H1 (cell line): ENCODE measurements at regions not wholly inside any gene's neighbourhood (a gene's known extent, or its start where the extent isn't known, plus 50 kb on each side); places are given as distances from the start of the nearest gene placed in this dataset.

Source experiments
- CTCF ChIA-PET: fragments of 300-600 bp; sonication (Branson Sonifier 250); formaldehyde crosslinking; loops from one replicate; lab custom pipeline; 2021; ENCODE audit not compliant: partially characterized antibody; lab: Charles Lee
- POLR2A ChIA-PET: fragments of 300-600 bp; sonication (Branson Sonifier 250); formaldehyde crosslinking; loops from one replicate; lab custom pipeline; 2021; ENCODE audit warnings: inconsistent platforms; ENCODE audit not compliant: partially characterized antibody; lab: Charles Lee
- DNase-seq, 2 experiments: peaks; one replicate each; pipeline versions ENCODE4 v3.0.0 to v3.0.0-alpha.2; 2010 to 2022; ENCODE audit warnings: low spot score in 2 of 2, low read depth in 1 of 2, mixed read lengths in 1 of 2
- FAIRE-seq: peaks from 2 replicates; lab custom pipeline; 2011; peaks lifted over from hg19 to GRCh38; lab: Jason Lieb, UNC
- H2AFZ ChIP-seq: 2 replicates; pipeline ENCODE4 v1.8.1; 2012; ENCODE audit warnings: low read length, inconsistent platforms
- H2AK5ac ChIP-seq: 2 replicates; pipeline ENCODE4 v1.6.1; 2013; ENCODE audit warnings: low read depth, low read length
- H2BK120ac ChIP-seq: replicated peaks from 2 replicates; pipeline ENCODE3; 2013; ENCODE audit warnings: low read depth, low read length, inconsistent platforms
- H2BK12ac ChIP-seq: 2 replicates; pipeline ENCODE4 v1.6.1; 2013; ENCODE audit warnings: low read depth, low read length
- H2BK15ac ChIP-seq: 2 replicates; pipeline ENCODE4 v1.6.1; 2013; ENCODE audit warnings: low read length
- H2BK20ac ChIP-seq: 2 replicates; pipeline ENCODE4 v1.6.1; 2013; ENCODE audit warnings: low read length
- H2BK5ac ChIP-seq: 2 replicates; pipeline ENCODE4 v1.6.1; 2013; ENCODE audit warnings: low read depth, low read length
- H3K14ac ChIP-seq: 2 replicates; pipeline ENCODE4 v1.6.1; 2013; ENCODE audit warnings: inconsistent platforms; ENCODE audit not compliant: insufficient read length
- H3K18ac ChIP-seq: 2 replicates; pipeline ENCODE4 v1.6.1; 2013; ENCODE audit warnings: low read length; ENCODE audit errors: extremely low read depth
- H3K23ac ChIP-seq: 2 replicates; pipeline ENCODE4 v1.6.1; 2013; ENCODE audit warnings: inconsistent platforms; ENCODE audit not compliant: insufficient read length
- H3K23me2 ChIP-seq: 2 replicates; pipeline ENCODE4 v1.6.1; 2013; ENCODE audit warnings: low read depth, low read length
- H3K27ac ChIP-seq: 2 replicates; pipeline ENCODE4 v1.6.1; 2011; ENCODE audit warnings: low read depth, low read length, inconsistent platforms
- H3K27me3 ChIP-seq, 4 experiments: replicated peaks in 1 of 4; 1 replicate in 1 of 4; 2 replicates in 3 of 4; pipeline versions ENCODE4 v1.6.1 to v1.8.1; 2011 to 2013; ENCODE audit warnings: low read length in 3 of 4, mild to moderate bottlenecking in 3 of 4, inconsistent platforms in 2 of 4, mixed read lengths in 2 of 4, moderate library complexity in 1 of 4; ENCODE audit not compliant: control insufficient read depth in 3 of 4, insufficient read depth in 3 of 4; ENCODE audit errors: extremely low read depth in 1 of 4
- H3K36me3 ChIP-seq, 4 experiments: 2 replicates each; pipeline versions ENCODE4 v1.6.1 to v1.8.1; 2011 to 2013; ENCODE audit warnings: mild to moderate bottlenecking in 4 of 4, low read length in 3 of 4, moderate library complexity in 2 of 4, control low read depth in 1 of 4, inconsistent platforms in 1 of 4; ENCODE audit not compliant: insufficient read depth in 4 of 4, control insufficient read depth in 2 of 4
- H3K4ac ChIP-seq: replicated peaks from 2 replicates; pipeline ENCODE3; 2013; ENCODE audit warnings: low read length, low read depth, mixed read lengths, inconsistent platforms; ENCODE audit not compliant: insufficient read length
- H3K4me1 ChIP-seq, 4 experiments: replicated peaks in 1 of 4; 1 replicate in 1 of 4; 2 replicates in 3 of 4; pipeline versions ENCODE4 v1.6.1 to v1.8.1; 2011 to 2013; ENCODE audit warnings: low read length in 3 of 4, inconsistent platforms in 2 of 4, mixed read lengths in 1 of 4; ENCODE audit not compliant: insufficient read depth in 4 of 4, control insufficient read depth in 3 of 4
- H3K4me2 ChIP-seq, 2 experiments: 2 replicates each; pipeline versions ENCODE4 v1.6.1 to v1.8.1; 2011 to 2013; ENCODE audit warnings: low read depth in 2 of 2, low read length in 2 of 2, control low read depth in 1 of 2, inconsistent platforms in 1 of 2, mild to moderate bottlenecking in 1 of 2; ENCODE audit not compliant: insufficient read depth in 1 of 2
- H3K4me3 ChIP-seq, 4 experiments: fragments of 200-600, 300-600 bp in 1 of 4; sonication (generic), shearing (Covaris generic), sonication (Bioruptor Twin) in 1 of 4; 2 replicates each; pipeline versions ENCODE4 v1.5.1 to v1.8.1; 2011 to 2016; ENCODE audit warnings: low read length in 4 of 4, low read depth in 3 of 4, control low read depth in 2 of 4, inconsistent platforms in 2 of 4, mild to moderate bottlenecking in 2 of 4, mixed read lengths in 1 of 4, moderate library complexity in 1 of 4; ENCODE audit not compliant: insufficient read depth in 2 of 4; ENCODE audit errors: extremely low read depth in 1 of 4
- H3K56ac ChIP-seq: replicated peaks from 2 replicates; pipeline ENCODE3; 2013; ENCODE audit warnings: low read depth, mild to moderate bottlenecking, mixed read lengths, low read length, inconsistent platforms; ENCODE audit not compliant: insufficient read length
- H3K79me1 ChIP-seq: 2 replicates; pipeline ENCODE4 v1.6.1; 2013; ENCODE audit warnings: low read depth, low read length, control low read depth
- H3K79me2 ChIP-seq, 2 experiments: 2 replicates each; pipeline versions ENCODE4 v1.6.1 to v1.8.1; 2012 to 2013; ENCODE audit warnings: low read length in 2 of 2, mild to moderate bottlenecking in 2 of 2, inconsistent platforms in 1 of 2; ENCODE audit not compliant: insufficient read depth in 2 of 2, control insufficient read depth in 1 of 2
- H3K9ac ChIP-seq, 4 experiments: replicated peaks in 1 of 4; 1 replicate in 1 of 4; 2 replicates in 3 of 4; pipeline versions ENCODE4 v1.6.1 to v1.8.1; 2011 to 2013; ENCODE audit warnings: low read depth in 3 of 4, low read length in 3 of 4, control low read depth in 2 of 4, mild to moderate bottlenecking in 2 of 4, moderate library complexity in 2 of 4, inconsistent platforms in 1 of 4; ENCODE audit errors: extremely low read depth in 1 of 4
- H3K9me3 ChIP-seq, 2 experiments: 2 replicates each; pipeline versions ENCODE4 v1.6.1 to v1.8.1; 2012 to 2013; ENCODE audit warnings: mild to moderate bottlenecking in 2 of 2, moderate library complexity in 2 of 2, control low read depth in 1 of 2, inconsistent platforms in 1 of 2, low read depth in 1 of 2, low read length in 1 of 2, mixed read lengths in 1 of 2; ENCODE audit not compliant: insufficient read depth in 2 of 2
- H4K20me1 ChIP-seq, 2 experiments: replicated peaks in 1 of 2; 2 replicates each; pipeline versions ENCODE3 to v1.8.1; 2011 to 2013; ENCODE audit warnings: inconsistent platforms in 2 of 2, low read length in 2 of 2, mild to moderate bottlenecking in 1 of 2; ENCODE audit not compliant: insufficient read depth in 2 of 2, control insufficient read depth in 1 of 2
- H4K5ac ChIP-seq: 2 replicates; pipeline ENCODE4 v1.6.1; 2013; ENCODE audit warnings: low read length, low read depth, mixed read lengths, inconsistent platforms; ENCODE audit not compliant: insufficient read length
- H4K8ac ChIP-seq: 2 replicates; pipeline ENCODE4 v1.8.0; 2013; ENCODE audit warnings: mild to moderate bottlenecking, moderate library complexity, low read length, inconsistent platforms; ENCODE audit not compliant: insufficient read depth; ENCODE audit errors: extremely low read depth
- H4K91ac ChIP-seq: replicated peaks from 2 replicates; pipeline ENCODE3; 2013; ENCODE audit warnings: low read length, mixed read lengths, inconsistent platforms; ENCODE audit not compliant: insufficient read length
- BRCA1 ChIP-seq: IDR thresholded peaks from 2 replicates; pipeline ENCODE4 v1.6.1; 2012; ENCODE audit warnings: low read depth, low read length, improper control_type of control experiment
- CBX5 ChIP-seq: fragments of 300-800, 300-1000 bp; sonication (generic); IDR thresholded peaks from 2 replicates; pipeline ENCODE4 v1.7.1; 2016; ENCODE audit warnings: antibody characterized with exemption, low read length, low read depth
- CEBPB ChIP-seq: IDR thresholded peaks from 2 replicates; pipeline ENCODE4 v1.6.1; 2012; ENCODE audit warnings: low read depth, low read length
- JUND ChIP-seq: IDR thresholded peaks from 2 replicates; pipeline ENCODE4 v1.6.1; 2011; ENCODE audit warnings: mild to moderate bottlenecking, improper control_type of control experiment, low read length
- KDM4A ChIP-seq: IDR thresholded peaks from one replicate; pipeline ENCODE4 v1.7.1; 2012; ENCODE audit warnings: low read depth, mild to moderate bottlenecking, moderate library complexity, low read length, inconsistent platforms; ENCODE audit not compliant: severe bottlenecking
- NANOG ChIP-seq: IDR thresholded peaks from 2 replicates; pipeline ENCODE4 v1.6.1; 2011; ENCODE audit warnings: low read length, low read depth, mild to moderate bottlenecking, inconsistent platforms; ENCODE audit not compliant: insufficient read depth, poor library complexity, severe bottlenecking
- POLR2AphosphoS5 ChIP-seq: IDR thresholded peaks from 2 replicates; pipeline ENCODE4 v1.6.1; 2011; ENCODE audit warnings: low read depth, low read length
- RAD21 ChIP-seq, 2 experiments: IDR thresholded peaks in 1 of 2; conservative IDR thresholded peaks in 1 of 2; 2 replicates each; pipeline ENCODE4 v1.6.1; 2011; ENCODE audit warnings: low read depth in 2 of 2, low read length in 2 of 2, improper control_type of control experiment in 1 of 2, inconsistent platforms in 1 of 2, mild to moderate bottlenecking in 1 of 2, moderate library complexity in 1 of 2
- TAF1 ChIP-seq: IDR thresholded peaks from 2 replicates; pipeline ENCODE4 v1.6.1; 2011; ENCODE audit warnings: mild to moderate bottlenecking, low read depth, low read length
- TCF12 ChIP-seq: IDR thresholded peaks from 2 replicates; pipeline ENCODE4 v1.6.1; 2011; ENCODE audit warnings: low read depth, mild to moderate bottlenecking, low read length
- WGBS, 2 experiments: shearing (Covaris generic) in 1 of 2; methylation state at CpG; one replicate each; pipeline versions ENCODE4 v1.1.6 to v1.1.7; 2013 to 2015; ENCODE audit warnings: low lambda C conversion rate in 2 of 2, mixed read lengths in 2 of 2, inconsistent platforms in 1 of 2, low coverage in 1 of 2, missing lambda C conversion rate in 1 of 2; ENCODE audit not compliant: insufficient replicate concordance in 2 of 2, insufficient coverage in 1 of 2, insufficient read length in 1 of 2; ENCODE audit errors: extremely low coverage in 1 of 2, missing lambda C conversion rate in 1 of 2; 5-methylcytosine and 5-hydroxymethylcytosine counted together

- H3K23ac ChIP-seq, result no peak overlapping the region
- H4K91ac ChIP-seq, result no peak overlapping the region
- no peak overlapping the region for H3K4me3 ChIP-seq
- 79% methylated on average over 7 of the region's 7 CpGs; no CpG with 5 or more reads in 1 of the 2 experiments for WGBS, 2 experiments
- H3K18ac ChIP-seq, result no peak overlapping the region
- POLR2A ChIA-PET, result no interaction called here
- H2AFZ ChIP-seq, result no peak overlapping the region
- no peak overlapping the region for H2BK20ac ChIP-seq
- no peaks in the 10 kb centered on the region for H3K79me1 ChIP-seq
- H3K56ac ChIP-seq, result no peak overlapping the region
- H4K5ac ChIP-seq, result no peak overlapping the region
- CTCF ChIA-PET, result interaction anchor here (1.5 kb wide), 1 partner anchor 12 kb away, joined by 3 read pairs; no protein-coding TSS in a partner anchor
- TF ChIP-seq BRCA1 (no peak), JUND (no peak), TCF12 (no peak), TAF1 (no peak), POLR2AphosphoS5 (no peak), RAD21 (IDR thresholded peaks at IDR 0.05 in 1 of 2, conservative IDR thresholded peaks at IDR 0.05 in 1 of 2; ENCODE audit: low read depth in 2 of 2, low read length in 2 of 2) (no peak), KDM4A (no peak), CBX5 (no peak), NANOG (no peak), CEBPB (no peak)
- no peaks in the 10 kb centered on the region for H3K4me1 ChIP-seq
- no peak overlapping the region for H2BK5ac ChIP-seq
- H3K4ac ChIP-seq, result no peak overlapping the region
- no peak overlapping the region for H3K9ac ChIP-seq
- H3K27ac ChIP-seq, result no peak overlapping the region
- H2BK12ac ChIP-seq, result no peak overlapping the region
- no peak overlapping the region for H3K14ac ChIP-seq
- no peak overlapping the region for H3K4me2 ChIP-seq
- no peak for FAIRE-seq
- H3K23me2 ChIP-seq, result no peaks in the 10 kb centered on the region
- no peak overlapping the region for H2BK15ac ChIP-seq
- DNase-seq, result no peak
- H3K79me2 ChIP-seq, result no peaks in the 10 kb centered on the region
- no peaks in the 10 kb centered on the region for H4K20me1 ChIP-seq
- no peak overlapping the region for H2BK120ac ChIP-seq
- no peak overlapping the region for H4K8ac ChIP-seq
- H2AK5ac ChIP-seq, result no peak overlapping the region
- no peaks in the 10 kb centered on the region for H3K27me3 ChIP-seq
- peaks cover 3 to 4% of the 10 kb centered on the region in 2 experiments; a peak in 1 of 4 replicates for H3K9me3 ChIP-seq
- no peaks in the 10 kb centered on the region for H3K36me3 ChIP-seq
These were observed 488.4 kb downstream of the SETD4 start for GRCh38 chr21:35571910-35572309.
